AG09319 (cell line): ENCODE measurements at regions not wholly inside any gene's neighbourhood (a gene's known extent, or its start where the extent isn't known, plus 50 kb on each side); places are given as distances from the start of the nearest gene placed in this dataset.
"Not testable (repeated sequence)": the region's sequence is repeated elsewhere in the genome, so short reads cannot be mapped to it uniquely, and the experiment has no call there.

Experiments
- DNase-seq: peaks from one replicate; pipeline ENCODE4 v3.0.0-alpha.2; 2010; ENCODE audit warnings: low read depth; ENCODE audit errors: extremely low read depth
- TF ChIP-seq, protein P1 (sequence below): IDR thresholded peaks from 2 replicates; pipeline ENCODE4 v1.5.1; 2011; ENCODE audit warnings: low read depth, mild to moderate bottlenecking, inconsistent platforms, low read length, moderate library complexity

DNA sequence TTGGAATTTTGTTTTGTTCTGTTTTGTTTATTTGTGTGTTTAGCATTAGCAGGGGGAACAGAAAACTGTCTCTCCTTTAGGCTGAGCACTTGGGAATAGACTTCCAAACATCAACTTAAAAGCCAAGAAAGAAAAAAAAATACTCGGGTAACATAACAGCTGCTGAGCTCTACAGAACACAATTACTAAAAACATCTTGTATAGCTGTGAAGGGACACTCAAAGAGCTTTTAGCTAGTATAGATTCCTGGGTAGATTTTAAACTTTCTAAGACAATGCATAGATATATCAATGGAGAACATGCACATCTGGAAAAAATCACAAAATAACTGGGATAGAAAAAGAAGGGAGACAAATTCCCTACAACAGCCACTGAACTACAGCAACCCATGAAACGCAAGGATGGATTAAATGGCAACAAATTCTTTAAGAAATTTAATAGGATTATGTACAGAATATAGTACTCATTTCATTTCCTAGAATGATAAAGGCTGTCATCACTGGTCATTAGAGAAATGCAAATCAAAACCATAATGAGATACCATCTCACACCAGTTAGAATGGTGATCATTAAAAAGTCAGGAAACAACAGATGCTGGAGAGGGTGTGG lies 174.3 kb upstream of the KRR1 start:
- no peak for DNase-seq
- TF ChIP-seq, protein P1, sequence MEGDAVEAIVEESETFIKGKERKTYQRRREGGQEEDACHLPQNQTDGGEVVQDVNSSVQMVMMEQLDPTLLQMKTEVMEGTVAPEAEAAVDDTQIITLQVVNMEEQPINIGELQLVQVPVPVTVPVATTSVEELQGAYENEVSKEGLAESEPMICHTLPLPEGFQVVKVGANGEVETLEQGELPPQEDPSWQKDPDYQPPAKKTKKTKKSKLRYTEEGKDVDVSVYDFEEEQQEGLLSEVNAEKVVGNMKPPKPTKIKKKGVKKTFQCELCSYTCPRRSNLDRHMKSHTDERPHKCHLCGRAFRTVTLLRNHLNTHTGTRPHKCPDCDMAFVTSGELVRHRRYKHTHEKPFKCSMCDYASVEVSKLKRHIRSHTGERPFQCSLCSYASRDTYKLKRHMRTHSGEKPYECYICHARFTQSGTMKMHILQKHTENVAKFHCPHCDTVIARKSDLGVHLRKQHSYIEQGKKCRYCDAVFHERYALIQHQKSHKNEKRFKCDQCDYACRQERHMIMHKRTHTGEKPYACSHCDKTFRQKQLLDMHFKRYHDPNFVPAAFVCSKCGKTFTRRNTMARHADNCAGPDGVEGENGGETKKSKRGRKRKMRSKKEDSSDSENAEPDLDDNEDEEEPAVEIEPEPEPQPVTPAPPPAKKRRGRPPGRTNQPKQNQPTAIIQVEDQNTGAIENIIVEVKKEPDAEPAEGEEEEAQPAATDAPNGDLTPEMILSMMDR, result no peak

DNA sequence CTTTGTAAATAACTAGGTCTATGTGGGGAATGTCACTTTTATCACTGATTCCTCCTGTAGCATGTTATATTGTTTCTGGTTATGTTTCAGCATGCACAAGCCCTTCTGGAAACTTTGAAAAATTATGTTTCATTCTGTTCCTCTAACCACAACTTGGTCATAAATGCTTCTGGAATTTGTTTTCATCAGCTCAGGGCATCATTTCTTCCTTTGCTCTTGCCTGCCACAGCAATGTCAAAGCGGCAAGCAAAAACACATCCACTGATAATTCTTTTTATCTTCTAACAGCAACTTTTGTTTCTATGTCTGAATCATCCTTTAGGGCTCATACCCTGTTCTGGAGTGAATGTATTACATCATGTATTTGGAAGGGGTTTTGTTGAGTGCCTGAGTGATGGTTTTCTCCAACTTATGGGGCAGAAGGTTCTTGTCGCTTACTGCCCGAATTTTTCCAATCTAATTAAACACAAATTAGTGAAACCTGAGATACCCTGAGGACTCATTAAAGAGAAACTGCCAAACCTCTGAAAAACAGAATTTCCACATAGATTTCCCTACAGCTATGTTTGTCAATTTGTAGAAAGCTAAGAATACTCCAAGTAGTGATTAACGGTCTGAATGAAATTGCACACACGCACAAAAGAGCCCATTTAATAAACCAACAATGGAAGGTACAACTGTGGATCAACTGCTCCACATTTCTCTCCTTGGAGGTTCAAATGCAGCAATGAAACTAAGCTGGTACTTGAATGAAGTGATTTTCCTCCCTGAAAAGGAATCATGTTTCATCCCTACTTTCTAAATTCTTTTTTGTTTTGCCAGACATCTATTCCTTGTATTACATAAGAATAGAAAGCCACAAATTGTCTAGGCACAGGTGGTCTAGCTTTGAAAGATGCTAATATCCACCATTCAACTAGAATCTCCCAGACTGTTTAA lies 173.5 kb upstream of the KRR1 start:
- TF ChIP-seq, protein P1, result no peak
- no peak for DNase-seq

DNA sequence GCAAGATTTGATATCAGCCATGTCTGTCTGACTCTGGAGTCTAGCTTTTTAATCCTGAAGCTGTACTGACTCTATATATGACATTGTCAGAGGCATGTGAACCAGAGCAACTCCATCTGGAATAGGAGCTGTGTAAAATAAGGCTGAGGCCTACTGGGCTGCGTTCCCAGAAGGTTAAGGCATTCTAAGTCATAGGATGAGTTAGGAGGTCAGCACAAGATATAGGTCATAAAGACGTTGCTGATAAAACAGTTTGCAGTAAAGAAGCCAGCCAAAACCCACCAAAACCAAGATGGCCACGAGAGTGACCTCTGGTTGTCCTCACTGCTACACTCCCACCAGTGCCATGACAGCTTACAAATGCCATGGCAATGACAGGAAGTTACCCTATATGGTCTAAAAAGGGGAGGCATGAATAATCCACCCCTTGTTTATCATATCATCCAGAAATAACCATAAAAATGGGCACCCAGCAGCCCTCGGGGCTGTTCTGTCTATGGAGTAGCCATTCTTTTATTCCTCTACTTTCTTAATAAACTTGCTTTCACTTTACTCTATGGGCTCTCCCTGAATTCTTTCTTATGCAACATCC lies 172.7 kb upstream of the KRR1 start:
- DNase-seq, result not testable (repeated sequence)

DNA sequence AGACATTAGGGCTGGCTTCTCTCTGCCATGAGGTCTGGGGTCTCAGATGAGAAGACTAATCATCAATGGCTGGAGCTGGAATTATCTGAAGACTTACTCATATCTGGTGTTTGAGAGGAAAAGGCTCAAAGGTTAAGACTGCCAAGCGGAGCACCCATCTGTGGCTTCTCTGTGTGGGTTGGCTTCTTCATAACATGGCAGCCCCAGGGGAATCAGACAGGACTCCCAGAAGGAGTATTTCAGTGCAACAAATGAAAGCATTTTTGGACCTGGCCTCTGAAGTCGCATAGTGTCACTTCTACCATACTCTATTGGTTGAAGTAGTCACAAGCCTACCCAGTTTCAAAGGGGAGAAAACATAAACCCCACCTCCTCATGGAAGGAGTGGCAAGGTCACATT lies 171.8 kb upstream of the KRR1 start:
- TF ChIP-seq, protein P1, result no peak
- no peak for DNase-seq

DNA sequence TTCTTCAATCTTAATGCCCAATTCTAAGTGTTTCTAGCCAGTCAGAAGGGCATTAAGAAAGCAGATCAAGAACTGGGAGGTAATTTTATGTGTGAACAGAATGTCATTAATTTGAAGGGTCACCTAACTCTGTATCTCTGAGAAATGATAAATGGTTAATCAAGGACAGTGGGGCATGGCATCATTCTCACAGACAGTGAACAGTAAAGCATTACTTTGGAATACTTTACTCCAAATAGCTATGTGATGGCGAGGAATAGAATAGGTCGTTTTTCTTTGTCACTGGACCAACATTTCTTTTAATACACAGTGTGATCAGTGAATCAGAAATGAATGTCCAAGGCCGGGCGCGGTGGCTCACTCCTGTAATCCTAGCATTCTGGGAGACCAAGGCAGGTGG lies 166.1 kb upstream of the KRR1 start:
- TF ChIP-seq, protein P1, result no peak
- no peak for DNase-seq

DNA sequence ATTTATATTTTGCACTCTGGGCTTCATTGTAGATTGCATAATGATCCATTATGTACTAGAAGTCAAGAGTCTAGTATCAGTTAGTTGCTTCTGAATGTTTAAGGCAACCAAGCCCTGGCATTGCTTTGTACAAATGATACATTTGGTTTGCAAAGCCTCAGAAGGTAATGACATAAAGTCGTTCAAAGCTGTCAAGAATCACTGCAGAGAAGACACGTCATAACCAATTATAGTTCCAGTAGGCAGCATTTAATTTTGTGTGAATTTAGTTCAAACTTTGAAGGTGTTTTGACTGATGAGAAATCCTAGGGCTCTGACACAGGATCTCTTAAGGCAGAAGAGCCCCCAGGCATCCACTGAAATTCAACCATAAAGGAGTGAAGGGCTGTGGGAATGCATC lies 163.0 kb upstream of the KRR1 start:
- no peak for DNase-seq

DNA sequence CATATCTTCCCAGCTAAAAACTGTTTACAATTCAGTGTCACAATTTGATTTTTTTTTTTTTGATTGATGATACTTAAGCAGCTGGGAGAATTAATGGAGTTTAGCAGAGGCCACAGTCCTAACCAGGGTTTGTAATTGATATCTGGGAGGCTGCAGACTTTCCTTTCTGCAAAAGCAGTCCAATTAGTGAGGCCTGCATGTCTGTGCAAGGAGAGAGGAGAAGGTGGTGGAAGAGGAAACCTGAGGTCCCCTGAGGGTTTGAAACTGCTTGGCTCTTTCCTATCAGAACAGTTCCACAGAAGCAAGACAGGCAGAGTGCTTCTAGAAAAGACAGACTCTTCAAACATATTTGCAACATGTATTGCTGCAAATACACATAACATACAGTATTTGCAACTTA lies 160.8 kb upstream of the KRR1 start:
- TF ChIP-seq, protein P1, result no peak
- no peak for DNase-seq

More for the DNA sequence above, 163.0 kb upstream of the KRR1 start:
- TF ChIP-seq, protein P1, result no peak
